HuH-7 (cell line): ENCODE measurements at regions not wholly inside any gene's neighbourhood (a gene's known extent, or its start where the extent isn't known, plus 50 kb on each side); places are given as distances from the start of the nearest gene placed in this dataset.
"Not testable (repeated sequence)": the region's sequence is repeated elsewhere in the genome, so short reads cannot be mapped to it uniquely, and the experiment has no call there.

Experiments used
- DNase-seq: peaks from one replicate; pipeline ENCODE4 v3.0.0; 2011; ENCODE audit warnings: low spot score

DNA sequence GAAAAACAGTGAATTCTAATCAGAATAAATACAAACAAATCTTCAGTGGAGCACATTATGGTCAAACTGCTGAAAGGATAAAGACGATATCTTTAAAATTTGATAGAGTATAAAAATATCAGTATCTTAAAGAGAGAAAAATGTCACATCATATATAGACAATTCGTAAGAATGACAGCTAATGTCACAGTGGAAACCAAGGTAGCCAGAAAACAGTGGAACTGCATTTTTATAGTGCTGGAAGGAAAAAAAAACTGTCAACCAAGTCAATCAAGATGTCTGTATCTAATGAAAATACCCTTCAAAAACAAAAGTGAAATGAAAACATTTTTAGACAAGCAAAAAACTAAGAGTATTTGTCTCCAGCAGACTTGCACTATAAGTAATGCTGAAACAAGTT is 73.4 kb upstream of the HMGXB4 start:
- DNase-seq, result no peak

DNA sequence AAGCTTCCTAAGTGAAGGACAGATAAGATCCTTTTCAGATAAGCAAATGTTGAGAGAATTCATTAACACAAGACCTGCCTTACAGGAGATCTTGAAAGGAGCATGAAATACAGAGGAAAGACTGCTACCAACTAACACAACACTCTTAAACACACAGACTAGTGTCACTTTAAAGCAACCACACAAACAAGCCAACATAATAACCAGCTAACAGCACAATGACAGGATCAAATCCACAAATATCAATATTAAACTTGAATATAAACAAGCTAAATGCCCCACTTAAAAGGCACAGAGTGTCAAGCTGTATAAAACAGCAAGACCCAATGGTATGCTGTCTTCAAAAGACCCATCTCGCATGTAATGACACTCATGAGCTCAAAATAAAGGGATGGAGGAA is 70.8 kb upstream of the HMGXB4 start:
- DNase-seq, result no peak

DNA sequence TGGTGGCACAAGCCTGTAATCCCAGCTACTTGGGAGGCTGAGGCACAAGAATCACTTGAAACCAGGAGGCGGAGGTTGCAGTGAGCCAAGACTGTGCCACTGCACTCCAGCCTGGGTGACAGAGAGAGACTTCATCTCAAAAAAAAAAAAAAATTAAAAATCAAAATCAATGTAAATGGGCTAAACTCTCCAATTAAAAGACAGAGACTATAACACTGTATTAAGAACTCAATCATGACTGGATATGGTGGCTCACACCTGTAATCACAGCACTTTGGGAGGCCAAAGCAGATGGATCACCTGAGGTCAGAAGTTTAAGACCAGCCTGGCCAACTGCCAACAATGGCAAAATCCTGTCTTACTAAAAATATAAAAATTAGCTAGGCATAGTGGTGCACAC is 68.4 kb upstream of the HMGXB4 start:
- DNase-seq, result not testable (repeated sequence)

DNA sequence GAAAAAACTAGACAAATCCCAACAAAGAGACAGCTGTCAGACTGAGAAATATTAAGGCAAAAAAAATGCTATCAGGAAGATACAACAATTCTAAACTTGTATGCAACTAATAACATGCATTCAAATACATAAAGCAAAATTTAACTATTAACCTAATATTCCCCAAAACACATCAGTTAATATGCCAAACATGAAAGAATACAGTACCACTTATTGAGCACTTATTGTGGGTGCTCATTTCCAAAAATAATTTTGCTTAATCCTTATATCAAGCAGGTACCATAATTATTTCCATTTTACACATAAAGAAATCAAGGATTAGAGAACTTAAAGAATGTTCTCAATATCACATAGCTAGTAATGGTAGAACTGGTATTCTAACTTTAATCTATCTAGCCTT is 67.7 kb upstream of the HMGXB4 start:
- DNase-seq, result no peak

DNA sequence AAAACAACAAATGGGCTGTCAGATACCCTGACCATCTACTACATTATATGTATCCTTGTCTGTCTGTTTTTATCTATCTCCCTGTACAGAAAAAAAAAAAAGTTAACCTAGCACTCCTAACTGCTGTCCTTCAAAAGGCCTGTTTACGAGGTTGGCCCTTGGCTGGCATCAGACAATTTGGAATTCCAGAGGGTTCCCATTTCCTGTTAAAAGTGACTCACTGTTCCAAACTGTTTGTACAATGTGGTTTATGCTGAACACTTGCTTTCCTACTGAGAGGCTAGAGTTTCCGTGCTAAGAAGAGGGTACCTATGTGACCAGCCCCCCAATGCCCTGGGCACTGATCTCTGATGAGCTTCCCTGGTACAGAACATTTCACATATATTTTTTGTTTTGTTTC is 65.9 kb upstream of the HMGXB4 start:
- no peak for DNase-seq

GRCh38 chr22:35192129-35192918 is 65.0 kb upstream of the HMGXB4 start:
- DNase-seq, result no peak

DNA sequence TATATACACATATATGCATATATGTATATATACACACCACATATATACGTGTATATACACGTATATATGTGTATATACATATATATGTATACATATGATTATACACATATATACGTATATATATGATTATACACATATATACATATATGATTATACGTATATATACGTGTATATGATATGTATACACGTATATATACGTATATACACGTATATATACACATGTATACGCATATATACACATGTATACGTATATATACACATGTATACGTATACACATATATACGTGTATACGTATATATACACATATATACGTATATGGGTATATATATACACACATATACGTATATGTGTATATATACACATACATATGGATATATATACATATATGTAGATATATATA is 62.1 kb upstream of the HMGXB4 start:
- DNase-seq, result no peak

DNA sequence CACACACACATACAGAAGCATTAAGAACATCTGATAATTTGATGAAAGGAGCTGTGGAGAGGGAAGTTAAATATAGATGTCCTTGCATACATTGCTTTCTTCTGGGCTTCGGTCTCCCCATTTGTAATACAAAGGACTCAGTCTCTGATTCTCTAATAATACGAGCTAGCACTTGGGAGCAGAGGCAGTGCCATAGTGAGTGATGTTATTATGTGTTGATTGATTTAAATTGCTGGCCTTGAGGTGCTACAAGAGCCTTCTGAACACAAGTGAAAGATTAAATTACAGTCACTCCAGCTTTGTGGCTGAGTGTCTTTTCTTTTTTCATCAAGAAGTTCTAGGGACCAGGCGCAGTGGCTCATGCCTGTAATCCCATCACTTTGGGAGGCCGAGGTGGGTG is 61.5 kb upstream of the HMGXB4 start:
- DNase-seq, result no peak

GRCh38 chr22:35197071-35197470 is 60.2 kb upstream of the HMGXB4 start:
- no peak for DNase-seq

DNA sequence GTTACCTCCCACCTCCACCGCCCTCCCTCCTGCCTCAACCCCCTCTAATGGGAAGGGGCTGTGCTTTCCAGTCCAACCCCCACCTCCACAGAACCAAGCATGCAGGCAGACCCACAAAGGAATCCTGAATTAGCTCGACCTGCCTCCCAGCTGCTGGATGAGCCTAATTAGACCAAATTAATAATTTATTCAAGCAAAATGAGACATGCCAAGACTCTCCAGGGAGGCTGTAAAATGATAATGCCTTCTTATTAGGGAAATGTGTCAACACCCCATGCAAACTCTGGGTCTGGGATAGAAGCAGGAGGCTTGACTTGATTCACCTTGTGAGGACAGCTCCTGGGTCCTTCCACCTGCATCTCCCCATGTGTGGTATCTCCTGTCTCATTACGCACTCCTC is 59.4 kb upstream of the HMGXB4 start:
- DNase-seq, result no peak

DNA sequence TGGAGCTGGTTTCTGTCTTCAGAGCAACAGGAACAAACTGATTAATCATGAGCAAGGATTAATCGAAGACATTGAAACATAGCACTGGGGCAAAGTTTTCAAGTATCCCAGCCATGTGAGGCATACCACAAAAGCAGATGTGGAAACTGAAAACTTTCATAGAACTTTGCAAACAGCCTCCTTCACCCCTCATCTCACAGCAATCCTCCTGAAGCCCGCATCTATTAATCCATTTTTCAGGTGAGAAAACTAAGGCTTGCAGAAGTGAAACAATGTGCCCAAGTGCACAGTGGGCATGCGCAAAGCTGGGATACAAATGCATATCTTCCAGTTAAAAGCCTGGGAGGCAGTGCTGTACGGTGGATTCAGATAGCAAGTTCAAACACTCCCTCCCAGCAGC is 58.6 kb upstream of the HMGXB4 start:
- no peak for DNase-seq

DNA sequence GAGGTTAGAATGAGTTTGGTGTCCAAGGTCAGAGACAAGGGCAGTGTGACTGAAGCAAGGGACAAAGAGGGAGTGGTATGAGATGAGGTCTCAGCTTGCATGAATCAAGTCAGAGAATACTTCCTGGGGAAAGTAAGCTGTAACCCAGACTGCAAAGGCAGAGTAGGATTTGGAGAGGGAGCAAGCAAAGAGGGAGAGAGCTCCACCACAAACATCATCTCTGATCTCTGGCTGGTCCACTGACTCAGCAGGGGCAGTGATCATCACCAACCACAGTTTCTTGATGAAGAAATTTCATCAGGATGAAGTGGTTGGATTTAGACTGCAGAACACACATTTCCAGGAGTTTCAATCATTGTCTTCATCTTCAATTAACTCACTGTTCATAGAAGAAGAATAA is 54.9 kb upstream of the HMGXB4 start:
- no peak for DNase-seq

- no peak for DNase-seq
Observed at GRCh38 chr22:35203583-35203982, 53.7 kb upstream of the HMGXB4 start.

GRCh38 chr22:35204807-35205775 is 52.2 kb upstream of the HMGXB4 start:
- DNase-seq, result no peak

DNA sequence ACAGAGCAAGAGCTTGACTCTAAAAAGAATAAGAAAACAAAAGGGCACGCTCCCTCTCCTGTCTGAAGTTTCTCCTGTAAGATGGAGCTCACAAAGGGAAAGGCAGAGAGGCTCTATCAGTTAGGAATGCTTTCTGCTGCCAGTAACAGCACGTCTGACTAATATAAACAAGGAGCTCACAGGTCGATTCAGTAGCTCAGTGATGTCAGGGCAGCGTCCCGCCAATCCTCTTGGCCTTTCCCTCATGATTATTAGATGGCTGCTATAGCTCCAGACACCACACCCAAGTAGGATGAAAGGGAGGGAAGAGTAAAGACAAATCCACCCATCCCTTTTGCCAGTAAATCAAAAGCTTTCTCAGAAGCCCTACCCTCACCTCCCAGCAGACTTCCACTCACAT is 51.3 kb upstream of the HMGXB4 start:
- no peak for DNase-seq

GRCh38 chr22:35206889-35207288 is 50.4 kb upstream of the HMGXB4 start:
- no peak for DNase-seq
